K562 (cell line): ENCODE measurements at regions not wholly inside any gene's neighbourhood (a gene's known extent, or its start where the extent isn't known, plus 50 kb on each side); places are given as distances from the start of the nearest gene placed in this dataset.

Source experiments
- CBX2 ChIP-seq: fragments of 200-600 bp; sonication (generic); IDR thresholded peaks from one replicate; pipeline ENCODE4 v1.6.1; 2012; ENCODE audit warnings: mild to moderate bottlenecking, low read length, inconsistent platforms; ENCODE audit not compliant: insufficient read depth, poor library complexity, severe bottlenecking
- CTCF ChIP-seq, 3 experiments: IDR thresholded peaks in 2 of 3; conservative IDR thresholded peaks in 1 of 3; 2 replicates each; pipeline ENCODE4 v1.5.1; 2011 to 2012; ENCODE audit warnings: low read length in 3 of 3, mild to moderate bottlenecking in 3 of 3, control low read depth in 2 of 3, improper control_type of control experiment in 1 of 3, inconsistent platforms in 1 of 3, low read depth in 1 of 3, mixed read lengths in 1 of 3, moderate library complexity in 1 of 3; ENCODE audit not compliant: insufficient read depth in 2 of 3
- DACH1 ChIP-seq: fragments of 450-650 bp; IDR thresholded peaks from 2 replicates; pipeline ENCODE4 v1.6.1; 2018; ENCODE audit not compliant: partially characterized antibody
- ERF ChIP-seq: fragments of 450-650 bp; formaldehyde crosslinking; IDR thresholded peaks from 2 replicates; pipeline ENCODE4 v1.4.0; 2020; ENCODE audit warnings: mild to moderate bottlenecking, mixed read lengths
- EZH2 ChIP-seq: IDR thresholded peaks from 2 replicates; pipeline ENCODE4 v1.6.1; 2012; ENCODE audit warnings: low read depth, mild to moderate bottlenecking, inconsistent platforms, low read length, borderline replicate concordance
- FOXK1 ChIP-seq: sonication (generic); formaldehyde crosslinking; IDR thresholded peaks from 2 replicates; pipeline ENCODE4 v1.8.0; 2022; ENCODE audit warnings: missing genetic modification reagents, mild to moderate bottlenecking, borderline replicate concordance
- HMBOX1 ChIP-seq: sonication (generic); IDR thresholded peaks from 2 replicates; pipeline ENCODE4 v1.6.1; 2016
- IFI16 ChIP-seq: fragments of 250-450 bp; sonication (Bioruptor Pico); IDR thresholded peaks from 2 replicates; pipeline ENCODE4 v2.1.2; 2022; ENCODE audit warnings: mild to moderate bottlenecking, inconsistent platforms
- KAT8 ChIP-seq: fragments of 450-650 bp; IDR thresholded peaks from 2 replicates; pipeline ENCODE4 v1.6.1; 2016; ENCODE audit warnings: low read depth, mild to moderate bottlenecking
- POLR2AphosphoS5 ChIP-seq: IDR thresholded peaks from 2 replicates; pipeline ENCODE4 v1.6.1; 2011; ENCODE audit warnings: mild to moderate bottlenecking, low read depth, low read length, moderate library complexity; ENCODE audit not compliant: control insufficient read depth, insufficient read depth
- SFPQ ChIP-seq: fragments of 200-400 bp; formaldehyde crosslinking; IDR thresholded peaks from 2 replicates; pipeline ENCODE4 v1.6.1; 2017; ENCODE audit warnings: mild to moderate bottlenecking, low read depth, low read length, moderate library complexity
- ZNF311 ChIP-seq: fragments of 250-450 bp; sonication (Bioruptor Pico); IDR thresholded peaks from 2 replicates; pipeline ENCODE4 v1.4.0; 2020; ENCODE audit warnings: mild to moderate bottlenecking, moderate library complexity

GRCh38 chr2:145235312-145235711, 715.4 kb upstream of the ZEB2 start:
- TF ChIP-seq CBX2 (no peak), EZH2 (no peak), IFI16 (CRISPR knock-in tag) (no peak), SFPQ (no peak), CTCF (IDR thresholded peaks at IDR 0.05 in 2 of 3, conservative IDR thresholded peaks at IDR 0.05 in 1 of 3; ENCODE audit: insufficient read depth in 2 of 3, low read depth in 1 of 3, low read length in 3 of 3) (no peak), KAT8 (no peak), HMBOX1 (no peak), ZNF311 (CRISPR knock-in tag) (no peak), POLR2AphosphoS5 (no peak), FOXK1 (CRISPR knock-in tag) (no peak), ERF (CRISPR knock-in tag) (no peak), DACH1 (no peak)
